Esophagus squamous epithelium (tissue), 5 donors: ENCODE measurements at regions not wholly inside any gene's neighbourhood (a gene's known extent, or its start where the extent isn't known, plus 50 kb on each side); places are given as distances from the start of the nearest gene placed in this dataset.

ENCODE experiments used
- DNase-seq: peaks from one replicate; lab custom pipeline; 2025; lab: John Stamatoyannopoulos, UW
- H3K27ac ChIP-seq, 4 donors: fragments of 200-600 bp; sonication (generic); one replicate each; pipeline ENCODE4 v1.5.1; 2016 to 2019; ENCODE audit warnings: mild to moderate bottlenecking in 1 of 4
- H3K27me3 ChIP-seq, 4 donors: fragments of 200-600 bp; sonication (generic); 1 replicate in 3 of 4; 2 replicates in 1 of 4; pipeline versions ENCODE4 v1.5.1 to v1.6.0; 2017 to 2021; ENCODE audit warnings: antibody characterized with exemption in 1 of 4
- H3K36me3 ChIP-seq, 3 donors: fragments of 200-600 bp; sonication (generic); one replicate each; pipeline ENCODE4 v1.5.1; 2016 to 2019
- H3K4me1 ChIP-seq, 3 donors: fragments of 200-600 bp; sonication (generic); one replicate each; pipeline ENCODE4 v1.5.1; 2017 to 2019
- H3K4me3 ChIP-seq, 4 donors: fragments of 200-600 bp; sonication (generic); 1 replicate in 3 of 4; 2 replicates in 1 of 4; pipeline ENCODE4 v1.5.1; 2016 to 2019; ENCODE audit warnings: mild to moderate bottlenecking in 2 of 4, moderate library complexity in 1 of 4
- H3K9me3 ChIP-seq, 3 donors: fragments of 200-600 bp; sonication (generic); one replicate each; pipeline ENCODE4 v1.5.1; 2016 to 2019
- CTCF ChIP-seq, 6 experiments: fragments of 450-650 bp in 4 of 6; fragments of 200-600 bp in 2 of 6; sonication (generic) in 2 of 6; IDR thresholded peaks; one replicate each; pipeline ENCODE4 v1.5.1; 2016 to 2019; ENCODE audit warnings: antibody characterized with exemption in 6 of 6, mild to moderate bottlenecking in 4 of 6, moderate library complexity in 4 of 6
- POLR2A ChIP-seq, 4 donors: fragments of 450-650 bp; IDR thresholded peaks; one replicate each; pipeline ENCODE4 v1.6.1; 2017; ENCODE audit warnings: antibody characterized with exemption in 4 of 4, mild to moderate bottlenecking in 4 of 4, moderate library complexity in 3 of 4
- WGBS, 2 donors: methylation state at CpG; one replicate each; pipeline ENCODE4 v1.1.5; 2018; 5-methylcytosine and 5-hydroxymethylcytosine counted together
- intact Hi-C: fragments of 100-400 bp; cut with DNase I; formaldehyde crosslinking; loops from one replicate; pipeline ENCODE4 v1.15.0; 2022
- donor health status: DM: yes; HTN: yes; CAD: no.

DNA sequence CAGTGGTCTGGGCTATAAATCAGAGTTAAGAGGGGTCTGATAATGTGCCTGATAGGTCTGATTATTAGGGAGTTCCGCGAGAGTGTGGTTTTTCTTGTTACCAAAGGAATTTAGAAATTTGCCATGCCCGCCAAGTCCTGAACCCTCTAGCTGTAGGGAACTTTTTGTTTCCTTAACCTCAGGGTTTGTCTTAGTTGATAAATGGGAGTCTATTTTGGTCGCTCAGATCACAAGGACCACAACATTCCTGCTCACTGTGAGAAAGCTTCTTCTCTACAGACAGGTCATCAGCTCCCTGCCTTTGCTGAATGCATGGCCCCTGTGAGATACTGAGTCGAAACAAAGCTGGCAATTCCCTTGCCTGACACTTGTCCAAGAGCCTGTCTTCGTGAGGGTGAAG is 497.8 kb downstream of the HS3ST4 start:
- intact Hi-C loops: no loop called here
- no peak for DNase-seq

DNA sequence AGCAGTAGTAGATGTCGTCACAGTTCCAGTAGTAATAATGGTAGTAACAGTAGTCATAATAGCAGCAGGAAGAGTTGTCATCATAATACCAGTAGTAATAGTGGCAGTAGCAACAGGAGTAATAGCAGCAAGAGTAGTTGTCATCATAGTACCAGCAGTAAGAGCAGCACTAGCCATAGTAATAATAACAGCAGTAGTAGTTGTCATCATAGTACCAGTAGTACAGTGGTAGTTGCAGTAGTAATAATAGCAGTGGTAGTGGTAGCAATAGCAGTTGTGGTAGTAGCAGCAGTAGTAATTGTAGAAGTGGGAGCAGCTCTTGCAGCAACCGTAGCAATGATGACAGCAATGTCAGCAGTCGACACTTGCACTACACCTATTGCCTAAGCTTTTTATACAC is 502.8 kb downstream of the HS3ST4 start:
- H3K4me1 ChIP-seq: no peaks in the 10 kb centered on the region
- no peak overlapping the region for H3K27ac ChIP-seq
- H3K36me3 ChIP-seq: no peaks in the 10 kb centered on the region
- DNase-seq: no peak
- no peak for TF ChIP-seq POLR2A (IDR thresholded peaks at IDR 0.05)
- no peak for TF ChIP-seq CTCF (IDR thresholded peaks at IDR 0.05)
- intact Hi-C loops: no loop called here
- H3K9me3 ChIP-seq: no peaks in the 10 kb centered on the region
- WGBS, 2 donors: 83 to 89% methylated on average over 3 of the region's 3 CpGs
- peaks cover 0 to 3% (median 0%) of the 10 kb centered on the region in 4 donors for H3K27me3 ChIP-seq
- H3K4me3 ChIP-seq: no peak overlapping the region

More for the DNA sequence above, 497.8 kb downstream of the HS3ST4 start:
- Histone ChIP-seq H3K4me3 (no peak overlapping the region), H3K9me3 (no peaks in the 10 kb centered on the region), H3K27ac (no peak overlapping the region), H3K27me3 (peaks cover 0 to 4% (median 0%) of the 10 kb centered on the region in 4 donors), H3K36me3 (no peaks in the 10 kb centered on the region), H3K4me1 (no peaks in the 10 kb centered on the region)
- TF ChIP-seq CTCF (IDR thresholded peaks at IDR 0.05) (no peak), POLR2A (IDR thresholded peaks at IDR 0.05) (no peak)
- 15 to 28% methylated on average over 4 to 6 of the region's 6 CpGs for WGBS, 2 donors

- Histone ChIP-seq H3K36me3 (no peaks in the 10 kb centered on the region), H3K27ac (no peak overlapping the region), H3K4me3 (no peak overlapping the region), H3K4me1 (no peaks in the 10 kb centered on the region), H3K27me3 (no peaks in the 10 kb centered on the region), H3K9me3 (no peaks in the 10 kb centered on the region)
- WGBS, 2 donors: 49 to 50% methylated on average over 3 of the region's 3 CpGs
- no peak for DNase-seq
- no peak for TF ChIP-seq POLR2A (IDR thresholded peaks at IDR 0.05)
- no peak for TF ChIP-seq CTCF (IDR thresholded peaks at IDR 0.05)
- intact Hi-C loops: no loop called here
Measured at GRCh38 chr16:26195225-26195624, 503.5 kb downstream of the HS3ST4 start.

DNA sequence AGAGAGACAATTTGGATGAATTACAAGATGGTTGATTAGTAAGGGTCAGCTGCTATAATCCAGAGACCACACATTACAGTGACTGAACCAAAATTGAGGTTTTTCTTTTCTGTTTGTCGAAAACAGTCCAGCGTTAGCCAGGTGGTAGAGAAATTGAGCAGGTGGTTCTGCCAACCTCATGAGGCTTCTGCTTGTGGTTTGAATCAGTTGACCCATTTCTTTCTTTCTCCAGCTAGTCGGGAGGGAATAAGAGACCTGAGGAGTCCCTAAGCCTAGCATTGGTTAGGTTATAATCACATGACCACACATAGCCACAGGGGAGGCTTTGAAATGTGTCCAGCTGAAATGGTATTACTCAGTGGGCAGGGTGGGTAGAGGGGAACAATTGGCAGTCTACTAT is 504.6 kb downstream of the HS3ST4 start:
- WGBS, 2 donors: 47 to 48% methylated on average over 3 of the region's 3 CpGs
- intact Hi-C loops: no loop called here
- no peak for DNase-seq
- H3K9me3 ChIP-seq: no peaks in the 10 kb centered on the region
- H3K27me3 ChIP-seq: no peaks in the 10 kb centered on the region
- no peak for TF ChIP-seq CTCF (IDR thresholded peaks at IDR 0.05)
- no peak overlapping the region for H3K27ac ChIP-seq
- H3K4me1 ChIP-seq: no peaks in the 10 kb centered on the region
- no peak overlapping the region for H3K4me3 ChIP-seq
- no peaks in the 10 kb centered on the region for H3K36me3 ChIP-seq

DNA sequence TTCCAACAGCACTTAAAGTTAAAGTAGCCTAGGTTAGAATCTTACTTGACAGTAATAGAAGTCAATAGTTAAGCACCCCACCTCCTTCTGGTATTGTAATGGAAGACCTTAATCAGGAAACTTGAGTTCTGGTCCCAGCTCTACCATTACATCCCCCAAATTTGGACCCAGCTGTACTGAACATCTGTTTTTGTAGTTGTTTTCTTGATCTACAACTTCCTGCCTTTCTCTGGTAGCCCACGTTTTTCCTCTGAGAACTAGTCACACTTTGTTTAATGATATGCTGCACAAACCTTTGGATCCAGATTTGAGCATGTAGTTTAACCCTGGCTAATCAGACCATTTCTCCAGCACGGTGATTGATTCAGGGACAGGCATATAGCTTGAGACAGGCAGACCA is 505.0 kb downstream of the HS3ST4 start:
- Histone ChIP-seq H3K9me3 (no peaks in the 10 kb centered on the region), H3K36me3 (no peaks in the 10 kb centered on the region), H3K27me3 (no peaks in the 10 kb centered on the region), H3K4me3 (no peak overlapping the region), H3K27ac (no peak overlapping the region), H3K4me1 (no peaks in the 10 kb centered on the region)
- WGBS, 2 donors: 18 to 53% methylated on average over 2 of the region's 2 CpGs
- DNase-seq: no peak
- no peak for TF ChIP-seq POLR2A (IDR thresholded peaks at IDR 0.05)
- no peak for TF ChIP-seq CTCF (IDR thresholded peaks at IDR 0.05)
- intact Hi-C loops: no loop called here
